HG03039 (cell line): ENCODE measurements at regions not wholly inside any gene's neighbourhood (a gene's known extent, or its start where the extent isn't known, plus 50 kb on each side); places are given as distances from the start of the nearest gene placed in this dataset.
"Not testable (repeated sequence)": the region's sequence is repeated elsewhere in the genome, so short reads cannot be mapped to it uniquely, and the experiment has no call there.

Experiments used
- ATAC-seq: cut with Tn5 transposase; IDR thresholded peaks from one replicate; pipeline ENCODE4 v1.9.1; 2021; ENCODE audit warnings: mild to moderate bottlenecking, moderate library complexity; ENCODE audit not compliant: unreplicated experiment

DNA sequence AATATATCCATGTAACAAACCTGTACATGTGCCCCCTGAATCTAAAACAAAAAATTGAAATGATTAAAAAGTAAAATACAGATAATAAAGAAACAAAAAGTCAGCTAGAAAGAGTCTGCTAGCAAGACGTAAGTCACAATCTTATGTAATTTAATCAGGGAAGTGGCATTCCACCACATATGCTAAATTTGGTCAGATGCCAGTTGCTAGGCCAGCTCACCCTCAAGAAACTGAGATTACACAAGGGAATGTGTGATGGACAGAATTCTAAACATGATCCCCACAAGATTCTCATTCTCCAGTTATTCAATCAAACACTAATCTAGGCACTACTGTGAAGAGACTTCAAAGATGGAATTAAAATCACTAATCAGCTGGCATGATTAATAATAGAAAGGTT, 689.3 kb downstream of the CENPC start:
- ATAC-seq = no peak

DNA sequence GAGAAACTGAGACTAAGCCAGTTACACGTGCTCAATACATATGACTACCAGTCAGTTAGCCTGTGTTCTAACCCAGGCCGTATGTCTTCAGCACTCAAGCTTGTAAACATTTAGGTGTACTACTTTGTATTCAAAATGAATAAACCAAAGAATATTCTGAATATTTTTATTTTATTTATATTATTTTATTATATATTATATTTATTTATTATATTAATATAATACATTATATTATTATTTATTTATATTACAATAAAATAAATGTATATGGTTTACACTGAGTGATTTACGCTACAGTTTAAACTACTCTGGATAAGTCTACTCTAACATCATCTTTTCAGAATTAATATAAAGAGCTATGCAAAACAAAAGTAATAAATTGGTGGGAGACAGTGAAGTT, 691.5 kb downstream of the CENPC start:
- ATAC-seq = no peak

DNA sequence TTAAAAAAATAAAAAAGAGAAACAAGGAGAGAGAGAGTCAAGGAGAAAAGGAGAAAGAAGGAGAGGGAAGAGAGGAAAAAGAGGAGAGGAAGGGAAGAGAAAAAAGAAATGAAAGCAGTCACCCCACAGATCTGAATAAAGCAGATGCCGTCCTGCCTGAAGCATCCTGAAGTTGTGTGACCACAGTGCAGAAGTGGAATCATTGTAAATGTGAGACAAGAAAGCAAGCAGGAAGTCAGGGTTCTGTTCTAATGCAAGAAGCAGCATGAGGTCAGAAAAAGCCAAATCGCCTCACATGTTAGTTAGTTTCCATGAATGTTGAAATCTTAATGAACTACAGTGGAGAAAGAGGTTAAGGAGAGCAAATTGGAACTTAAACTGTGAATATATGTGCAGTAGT, 692.5 kb downstream of the CENPC start:
- no peak for ATAC-seq

DNA sequence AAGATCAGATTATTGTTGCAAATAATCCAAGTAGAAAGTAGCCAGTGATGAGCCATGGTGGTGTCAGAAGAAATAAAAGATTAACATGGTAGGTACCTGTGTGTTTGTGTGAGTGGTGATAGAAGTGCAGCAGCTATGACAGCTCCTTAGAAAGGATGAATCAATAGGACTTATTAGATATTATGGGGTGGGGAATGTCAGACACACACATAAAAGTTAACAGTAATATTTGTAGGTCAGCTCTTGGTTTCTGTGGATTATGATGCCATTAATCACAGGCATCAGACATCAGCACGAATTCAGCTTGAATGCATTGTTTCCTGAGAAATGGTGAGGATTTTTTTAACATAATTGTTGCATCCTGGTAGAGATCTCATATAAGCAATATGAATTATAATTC, 695.7 kb downstream of the CENPC start:
- no peak for ATAC-seq

DNA sequence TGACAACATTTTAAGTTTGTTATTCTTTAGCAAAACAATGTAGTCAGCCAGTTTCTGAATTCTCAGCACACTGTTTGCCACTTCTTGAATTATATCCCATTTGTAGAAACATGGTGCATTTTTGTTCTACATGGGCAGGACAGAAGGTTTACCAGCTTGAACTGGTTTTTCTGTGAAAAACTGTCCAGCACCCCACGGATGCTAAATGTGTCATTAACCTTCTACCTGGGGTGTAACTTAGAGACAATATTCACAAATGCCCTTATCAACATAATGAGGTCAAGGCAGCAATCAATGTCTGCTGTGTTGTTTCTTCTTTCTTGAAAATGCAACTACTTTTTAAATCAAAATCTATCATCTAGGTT, 702.6 kb downstream of the CENPC start:
- no peak for ATAC-seq

DNA sequence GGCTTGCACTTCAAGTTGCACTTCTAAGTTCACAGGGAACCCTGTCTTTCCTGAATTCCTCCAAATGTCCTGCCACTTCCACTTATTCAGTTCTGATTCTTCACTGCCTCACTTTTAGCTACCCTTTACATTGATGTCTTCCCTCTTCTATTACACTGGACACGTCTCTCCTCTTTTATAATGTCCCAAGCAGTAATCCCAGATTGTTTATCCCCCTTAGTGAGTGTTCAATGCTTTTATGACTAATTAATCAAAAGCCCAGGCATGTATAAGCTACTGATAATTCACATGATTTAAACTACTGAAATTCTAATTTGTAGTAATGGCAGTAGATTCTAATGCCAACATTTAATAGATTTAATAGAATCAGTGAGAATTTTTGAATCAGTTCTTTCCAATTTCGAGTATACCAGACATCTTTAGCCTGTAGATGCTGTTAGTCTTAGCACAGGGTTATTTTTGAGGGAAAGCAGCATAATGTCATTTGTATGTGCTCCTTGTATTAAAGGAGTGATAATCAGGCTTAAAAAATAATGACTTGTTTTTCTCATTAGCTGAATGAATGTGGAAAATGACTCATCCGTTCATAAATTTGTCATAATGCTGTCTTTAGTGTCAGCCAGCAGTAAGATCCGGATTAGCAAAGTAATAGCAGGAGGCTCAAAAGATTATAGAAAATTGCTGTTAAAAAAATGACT, 703.1 kb downstream of the CENPC start:
- ATAC-seq = no peak

DNA sequence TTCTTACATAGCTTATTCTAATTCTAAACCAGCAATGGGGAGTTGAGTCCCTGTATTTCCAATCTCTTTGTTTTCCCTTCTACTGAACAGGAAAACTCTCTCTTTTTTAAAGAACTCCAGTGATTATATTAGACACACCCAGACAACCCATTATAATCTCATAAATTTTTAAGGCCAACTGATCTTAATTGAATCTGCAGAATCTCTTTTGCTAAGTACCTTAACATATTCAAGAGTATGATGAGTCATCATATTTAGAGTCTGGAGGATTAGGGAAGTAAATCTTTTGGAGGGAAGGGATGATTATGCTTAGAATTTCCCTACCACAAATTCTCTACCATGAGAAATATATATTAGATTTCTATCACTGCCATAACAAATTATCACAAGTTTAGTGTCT, 705.1 kb downstream of the CENPC start:
- ATAC-seq = no peak

DNA sequence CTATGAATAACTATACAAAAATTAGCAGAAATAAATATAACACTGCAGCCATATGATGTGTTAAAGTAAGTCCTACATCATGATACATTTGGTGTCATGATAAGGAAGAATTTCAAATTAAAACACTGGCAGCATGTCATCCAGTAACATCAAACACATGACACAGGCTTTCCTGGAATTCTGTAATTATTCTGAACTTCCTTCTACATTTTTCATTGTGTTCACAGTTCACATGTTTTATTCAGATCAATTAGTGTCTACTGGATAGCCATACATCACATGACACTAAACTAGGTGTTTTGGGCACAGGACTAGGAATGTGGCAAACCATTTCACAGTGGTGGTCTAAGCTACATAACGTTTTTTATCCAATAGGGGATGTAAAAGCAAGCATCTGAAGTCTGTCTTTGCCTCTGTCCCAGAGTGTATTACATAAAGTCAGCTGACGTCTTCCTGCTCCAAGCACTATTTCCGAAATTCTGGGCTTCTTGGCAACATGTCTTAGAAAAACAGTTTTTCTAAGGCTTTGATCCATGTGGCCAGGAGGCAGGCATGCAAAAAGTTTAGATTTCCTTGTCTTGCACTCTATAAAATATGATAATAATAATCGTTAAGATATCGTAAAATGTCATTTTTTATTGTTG, 707.9 kb downstream of the CENPC start:
- no peak for ATAC-seq

DNA sequence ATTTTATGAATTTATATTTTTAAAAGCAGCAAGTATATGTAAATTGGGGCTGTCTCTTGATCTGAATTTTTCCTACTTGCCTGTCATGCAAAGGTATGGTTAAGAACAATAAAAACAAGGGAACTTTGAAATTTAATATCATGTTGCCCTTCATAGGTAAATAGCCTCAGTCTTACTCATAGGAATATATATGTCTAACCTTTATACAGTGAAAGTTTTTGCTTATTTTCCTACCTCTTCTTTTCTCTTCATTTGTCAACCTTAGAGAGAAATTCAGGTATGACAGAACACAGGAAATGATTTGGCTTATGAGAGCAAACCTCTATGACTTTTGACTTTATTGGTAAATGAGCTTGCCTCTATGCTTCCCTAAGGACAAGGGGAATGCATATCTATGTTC, 716.0 kb downstream of the CENPC start:
- no peak for ATAC-seq

DNA sequence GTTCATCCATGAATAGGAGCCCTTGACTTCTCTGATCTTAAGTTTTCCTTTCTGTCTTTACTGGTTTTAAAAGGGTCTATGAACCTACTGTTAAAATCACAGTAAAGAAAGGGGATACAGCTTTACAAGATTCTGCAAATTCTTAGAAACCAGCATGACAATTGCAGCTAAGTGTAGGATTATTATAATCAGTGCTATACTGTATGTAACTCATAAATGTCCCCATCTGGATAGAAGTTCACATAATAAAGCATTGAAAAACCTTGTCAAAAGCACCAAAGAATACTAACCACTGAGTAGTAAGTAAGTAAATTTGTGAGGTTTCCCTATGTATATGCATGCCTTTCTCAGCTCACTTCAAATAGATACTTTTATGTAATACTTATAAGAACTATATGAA, 724.6 kb downstream of the CENPC start:
- ATAC-seq = no peak

DNA sequence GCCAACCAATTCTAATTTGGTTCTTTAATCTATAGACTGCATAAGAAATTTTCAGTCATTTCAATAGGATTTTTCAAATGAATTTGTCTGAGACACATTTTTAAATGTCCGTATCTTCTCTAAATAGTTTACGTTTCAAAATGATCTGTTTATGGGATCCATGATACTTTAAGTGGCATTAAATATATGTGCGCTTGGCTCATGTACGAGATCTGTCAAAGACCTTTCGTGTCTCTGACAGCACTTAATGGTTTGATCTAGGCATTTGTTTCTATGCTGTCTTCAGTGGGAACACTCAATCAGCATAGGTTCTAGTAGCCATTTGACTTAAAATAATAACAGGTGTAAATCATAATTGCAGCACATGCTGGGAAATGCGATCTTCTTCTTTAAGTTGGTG, 731.0 kb downstream of the CENPC start:
- ATAC-seq = no peak

DNA sequence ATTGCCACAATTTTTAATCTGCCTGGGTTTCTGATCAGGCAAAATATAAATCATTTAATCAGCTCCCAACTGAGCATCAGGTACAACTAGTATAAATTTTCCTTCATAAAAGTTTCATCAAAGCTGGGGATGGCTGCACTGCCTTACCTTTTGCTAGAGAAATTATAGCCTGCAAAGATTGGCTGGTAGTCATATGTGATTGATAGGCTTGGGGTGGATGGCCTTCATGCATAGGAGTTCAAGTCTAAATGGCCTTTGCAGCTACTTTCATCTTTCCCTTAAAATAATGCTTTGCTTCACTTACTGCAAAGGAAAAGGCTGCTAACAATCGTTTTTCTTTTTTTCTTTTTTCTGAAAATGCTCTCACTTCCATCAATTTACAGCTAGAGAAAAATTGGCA, 739.7 kb downstream of the CENPC start:
- ATAC-seq = no peak

DNA sequence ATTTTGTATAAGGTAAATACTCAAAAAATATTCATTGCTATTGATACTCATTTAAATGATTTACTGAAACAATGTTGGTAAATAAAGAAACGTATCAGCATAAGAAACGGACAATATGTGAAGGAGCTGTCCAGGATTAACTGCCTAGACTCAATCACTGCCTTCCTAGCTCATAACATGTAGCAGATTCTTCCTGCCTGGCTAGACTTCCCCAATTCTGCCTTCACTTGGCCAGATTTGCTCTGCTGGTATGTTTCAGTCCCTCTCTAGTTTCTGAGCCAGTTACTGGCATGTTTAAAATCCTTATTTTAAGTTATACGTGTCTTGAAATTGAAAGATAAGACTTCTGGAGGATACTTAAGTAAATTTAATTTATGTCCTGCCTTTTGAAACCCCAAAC, 740.3 kb downstream of the CENPC start:
- no peak for ATAC-seq

DNA sequence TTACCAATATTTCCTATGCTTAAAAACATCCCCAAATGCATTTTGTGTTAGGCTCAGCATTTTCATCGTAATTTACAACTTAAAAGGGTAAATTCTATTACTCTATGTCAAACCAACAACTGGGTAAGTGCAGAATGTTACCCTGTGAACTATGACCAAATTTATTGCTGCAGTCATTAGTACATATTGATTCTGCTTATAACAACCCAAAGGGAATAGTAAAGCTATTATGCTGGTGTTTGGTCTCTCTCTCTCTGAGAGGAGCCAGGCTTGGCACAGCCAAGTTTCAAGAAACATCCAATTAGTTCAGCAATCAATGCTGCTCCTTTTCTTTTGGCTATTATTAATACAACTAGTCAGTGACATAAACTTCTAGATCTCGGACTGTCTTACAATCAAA, 747.7 kb downstream of the CENPC start:
- no peak for ATAC-seq

DNA sequence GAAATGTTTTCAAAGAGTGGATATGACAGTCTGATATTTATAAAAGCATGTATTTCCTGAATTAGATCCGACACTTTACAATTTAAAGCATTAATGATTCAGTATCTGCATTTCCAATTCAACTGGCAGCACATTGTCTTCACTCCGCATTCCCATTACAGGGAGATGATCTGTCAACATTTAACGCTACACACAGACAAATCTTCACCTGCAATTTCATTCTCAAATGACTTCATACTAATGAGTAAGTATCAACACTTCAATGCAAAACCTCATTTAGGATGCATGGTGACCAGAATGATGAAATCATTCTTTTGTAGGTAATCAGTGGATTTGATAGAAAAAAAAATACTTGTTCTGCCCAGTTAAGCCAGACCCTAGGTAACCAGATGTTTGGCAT, 749.6 kb downstream of the CENPC start:
- no peak for ATAC-seq

DNA sequence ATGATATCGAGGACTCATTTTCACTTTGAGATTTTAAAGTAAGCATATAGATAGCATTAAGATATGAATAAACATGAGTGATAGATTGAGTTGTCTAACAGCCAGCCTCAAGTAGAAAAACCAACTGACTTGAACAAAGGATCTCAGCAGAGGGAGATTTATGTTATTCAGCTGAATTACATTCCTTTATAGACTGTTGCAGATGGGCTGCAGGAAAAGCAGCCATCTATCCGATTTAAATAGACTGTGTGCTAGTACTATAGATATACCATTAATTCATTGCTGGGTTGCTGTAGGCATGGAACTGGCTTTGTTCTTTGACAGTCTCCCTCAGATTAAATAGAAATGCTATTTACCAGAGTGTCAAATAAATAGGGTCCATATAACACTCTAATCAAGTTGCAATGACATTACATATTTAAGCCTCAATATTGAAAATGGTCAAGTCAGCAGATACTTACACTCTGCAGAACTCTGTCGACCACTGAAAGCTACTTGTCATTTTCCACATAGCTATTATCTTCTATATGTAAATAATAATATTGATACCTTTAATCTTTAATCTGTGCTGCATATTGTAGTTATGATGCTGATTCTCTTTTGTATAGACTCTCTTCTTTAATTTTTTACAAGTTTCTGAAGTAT, 750.8 kb downstream of the CENPC start:
- no peak for ATAC-seq

DNA sequence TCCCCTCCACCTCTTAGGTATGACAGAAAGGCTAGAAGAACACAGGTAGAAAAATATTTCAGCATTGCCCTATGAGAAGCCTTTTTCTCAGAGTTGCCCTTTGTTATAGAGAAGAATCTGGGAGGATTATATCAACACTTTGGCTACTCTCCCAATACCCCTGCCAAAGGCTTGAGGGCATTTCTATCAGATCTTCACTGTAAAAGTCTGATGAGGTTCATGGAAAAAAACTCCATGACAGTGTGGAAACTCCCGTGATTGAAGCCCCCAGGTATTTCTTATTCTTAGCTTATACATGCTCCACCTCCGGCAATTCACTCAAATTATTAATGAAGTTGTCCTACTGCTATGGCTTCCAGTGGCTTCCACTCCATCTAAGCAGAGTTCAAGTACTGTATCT, 753.6 kb downstream of the CENPC start:
- ATAC-seq = no peak

DNA sequence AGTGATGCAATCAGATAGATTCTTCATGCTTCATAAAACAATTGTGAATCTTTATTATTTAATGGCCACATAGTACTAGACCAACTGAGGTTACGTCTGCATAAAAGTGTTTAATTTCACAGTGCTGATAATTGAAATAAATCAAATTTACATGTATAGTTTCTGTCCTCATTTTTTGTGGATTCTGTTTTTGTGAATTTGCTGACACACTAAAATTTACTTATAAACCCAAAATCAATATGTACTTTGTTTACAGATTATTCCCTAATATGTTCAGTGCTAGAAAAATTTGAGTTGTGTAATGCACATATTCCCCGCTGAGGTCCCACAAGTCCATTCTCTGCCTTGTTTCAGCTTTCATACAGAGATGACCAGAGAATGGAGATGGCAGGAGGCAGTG, 759.8 kb downstream of the CENPC start:
- no peak for ATAC-seq

DNA sequence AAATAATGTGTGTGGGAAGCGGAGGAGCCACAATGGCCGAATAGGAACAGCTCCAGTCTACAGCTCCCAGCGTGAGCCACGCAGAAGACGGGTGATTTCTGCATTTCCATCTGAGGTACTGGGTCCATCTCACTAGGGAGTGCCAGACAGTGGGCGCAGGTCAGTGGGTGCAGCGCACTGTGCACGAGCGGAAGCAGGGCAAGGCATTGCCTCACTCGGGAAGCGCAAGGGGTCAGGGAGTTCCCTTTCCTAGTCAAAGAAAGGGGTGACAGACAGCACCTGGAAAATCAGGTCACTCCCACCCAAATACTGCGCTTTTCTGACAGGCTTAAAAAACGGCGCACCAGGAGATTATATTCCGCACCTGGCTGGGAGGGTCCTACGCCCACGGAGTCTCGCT, 762.6 kb downstream of the CENPC start:
- not testable (repeated sequence) for ATAC-seq

DNA sequence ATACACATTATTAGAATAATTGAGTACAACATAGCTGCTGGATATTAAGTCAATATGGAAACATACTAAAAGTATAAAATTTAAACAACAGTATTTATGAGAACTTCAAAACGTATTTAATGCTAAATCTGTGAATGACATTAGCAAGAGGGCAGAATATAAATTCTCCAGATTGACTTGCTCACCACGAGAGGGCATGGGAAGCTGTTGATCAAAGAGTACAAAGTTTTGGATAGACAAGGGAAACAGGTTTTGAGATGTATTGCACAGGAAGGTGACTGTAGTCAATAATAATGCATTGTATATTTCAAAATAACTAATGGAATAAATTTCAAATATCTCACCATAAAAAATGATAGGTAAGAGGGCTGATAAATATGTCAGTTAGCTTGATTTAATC, 768.2 kb downstream of the CENPC start:
- no peak for ATAC-seq

DNA sequence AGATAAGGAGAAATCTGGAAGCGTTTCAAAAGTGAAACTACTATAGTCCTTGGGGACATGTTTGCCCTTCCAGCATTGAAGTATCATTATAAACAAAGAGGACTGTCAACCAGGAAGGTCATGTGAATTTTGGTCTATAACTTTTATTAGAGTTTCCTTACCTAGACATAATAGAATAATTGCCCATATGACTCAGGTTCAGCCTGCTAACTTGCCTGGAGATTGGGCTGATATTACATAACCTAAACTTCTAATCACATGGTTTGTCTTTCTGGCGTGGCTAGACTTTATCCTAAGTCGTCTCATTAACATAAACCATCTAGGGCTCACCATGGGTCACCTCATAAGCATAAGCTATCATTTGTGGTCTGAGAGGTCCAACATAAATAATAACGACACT, 775.9 kb downstream of the CENPC start:
- ATAC-seq = no peak

DNA sequence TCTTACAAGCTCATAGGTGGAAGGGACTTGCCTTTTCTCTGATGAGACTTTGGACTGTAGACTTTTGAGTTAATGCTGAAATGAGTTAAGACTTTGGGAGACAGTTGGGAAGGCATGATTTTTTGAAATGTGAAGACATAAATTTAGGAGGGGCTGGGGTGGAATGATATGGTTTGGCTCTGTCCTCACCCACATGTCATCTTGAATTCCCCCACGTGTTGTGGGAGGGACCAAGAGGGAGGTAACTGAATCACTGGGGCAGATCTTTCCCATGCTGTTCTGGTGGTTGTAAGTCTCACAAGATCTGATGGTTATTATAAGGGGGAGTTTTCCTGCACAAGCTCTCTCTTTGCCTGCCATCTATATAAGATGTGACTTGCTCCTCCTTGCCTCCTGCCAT, 777.9 kb downstream of the CENPC start:
- ATAC-seq = no peak

DNA sequence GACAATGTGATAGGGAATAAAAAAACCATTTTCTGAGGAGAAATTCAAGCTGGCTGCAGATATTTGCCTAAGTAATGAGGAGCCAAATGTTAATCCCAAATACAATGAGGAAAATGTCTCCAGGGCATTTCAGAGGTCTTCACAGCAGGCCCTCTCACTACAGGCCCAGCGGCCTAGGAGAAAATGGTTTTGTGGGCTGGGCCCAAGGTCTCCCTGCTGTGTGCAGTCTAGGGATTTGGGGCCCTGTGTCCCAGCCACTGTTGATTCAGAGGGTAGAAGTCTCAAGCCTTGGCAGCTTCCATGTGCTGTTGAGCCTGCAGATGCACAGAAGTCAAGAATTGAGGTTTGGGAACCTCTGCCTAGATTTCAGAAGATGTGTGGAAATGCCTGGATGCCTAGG, 778.7 kb downstream of the CENPC start:
- ATAC-seq = no peak
